Kidney glomerular epithelial cell (primary cell): ENCODE measurements at regions not wholly inside any gene's neighbourhood (a gene's known extent, or its start where the extent isn't known, plus 50 kb on each side); places are given as distances from the start of the nearest gene placed in this dataset.

ENCODE experiments used
- DNase-seq: peaks from one replicate; lab custom pipeline; 2025; lab: John Stamatoyannopoulos, UW

GRCh38 chr12:5195691-5196090, 152.0 kb downstream of the KCNA5 start:
- no peak for DNase-seq

GRCh38 chr12:5197131-5197530, 153.5 kb downstream of the KCNA5 start:
- DNase-seq = no peak

- DNase-seq = no peak
These were observed 154.0 kb downstream of the KCNA5 start for GRCh38 chr12:5197656-5198055.

- DNase-seq = no peak
These were observed 156.8 kb downstream of the KCNA5 start for GRCh38 chr12:5200278-5201087.

- DNase-seq = no peak
These were observed 158.0 kb downstream of the KCNA5 start for GRCh38 chr12:5201554-5202218.

- no peak for DNase-seq
These were observed 159.6 kb downstream of the KCNA5 start for GRCh38 chr12:5203274-5203673.

- no peak for DNase-seq
These were observed 160.0 kb downstream of the KCNA5 start for GRCh38 chr12:5203720-5204119.

- DNase-seq = no peak
These were observed 160.6 kb downstream of the KCNA5 start for GRCh38 chr12:5204271-5204670.

GRCh38 chr12:5204831-5205230, 161.2 kb downstream of the KCNA5 start:
- no peak for DNase-seq

- DNase-seq = no peak
These were observed 162.9 kb downstream of the KCNA5 start for GRCh38 chr12:5206401-5207175.

GRCh38 chr12:5210179-5210922, 166.7 kb downstream of the KCNA5 start:
- no peak for DNase-seq

GRCh38 chr12:5210923-5211290, 167.2 kb downstream of the KCNA5 start:
- DNase-seq = no peak

GRCh38 chr12:5213336-5213735, 169.7 kb downstream of the KCNA5 start:
- no peak for DNase-seq

- no peak for DNase-seq
These were observed 170.3 kb downstream of the KCNA5 start for GRCh38 chr12:5213990-5214389.

GRCh38 chr12:5217936-5218335, 174.3 kb downstream of the KCNA5 start:
- DNase-seq = no peak

- DNase-seq = no peak
These were observed 176.4 kb downstream of the KCNA5 start for GRCh38 chr12:5220099-5220498.

GRCh38 chr12:5220835-5221234, 177.2 kb downstream of the KCNA5 start:
- DNase-seq = no peak

GRCh38 chr12:5222011-5222461, 178.4 kb downstream of the KCNA5 start:
- DNase-seq = no peak

- DNase-seq = no peak
These were observed 179.1 kb downstream of the KCNA5 start for GRCh38 chr12:5222729-5223128.

- no peak for DNase-seq
These were observed 180.2 kb downstream of the KCNA5 start for GRCh38 chr12:5223881-5224280.

GRCh38 chr12:5226581-5226980, 182.9 kb downstream of the KCNA5 start:
- DNase-seq = no peak
